ENCODE measurements at regions not wholly inside any gene's neighbourhood (a gene's known extent, or its start where the extent isn't known, plus 50 kb on each side); places are given as distances from the start of the nearest gene placed in this dataset.

- TF ChIP-seq CTCF (conservative IDR thresholded peaks at IDR 0.05; ENCODE audit: low read depth, low read length) (no peak), MXI1 (IDR thresholded peaks at IDR 0.05; ENCODE audit: borderline replicate concordance, low read depth, low read length) (no peak), POLR2A (IDR thresholded peaks at IDR 0.05; ENCODE audit: low read depth, low read length) (no peak), SMC3 (IDR thresholded peaks at IDR 0.05; ENCODE audit: low read depth, low read length) (no peak), CEBPB (IDR thresholded peaks at IDR 0.05; ENCODE audit: low read depth, low read length) (no peak), MAZ (IDR thresholded peaks at IDR 0.05; ENCODE audit: borderline replicate concordance, low read depth, low read length) (no peak), NFE2L2 (IDR thresholded peaks at IDR 0.05; ENCODE audit: low read depth, low read length) (no peak)
These were observed 264.0 kb downstream of the TRIML1 start for GRCh38 chr4:188403272-188403671.

Data from IMR-90 (cell line).